HCT116 (cell line): ENCODE measurements at regions not wholly inside any gene's neighbourhood (a gene's known extent, or its start where the extent isn't known, plus 50 kb on each side); places are given as distances from the start of the nearest gene placed in this dataset.

Experiments
- ATAC-seq: fragments of 200-7000 bp; cut with Tn5 transposase; 2 replicates; pipeline ENCODE4 v1.9.1; 2020; ENCODE audit warnings: mild to moderate bottlenecking, moderate library complexity
- BruUV-seq: library from RNA; stranded (reverse); fragments of 400-500 nt; replicated peaks from 2 replicates; lab custom pipeline; 2021; lab: Mats Ljungman, UMichigan
- CTCF ChIA-PET: fragments of 300-600 bp; sonication (Branson Sonifier 250); formaldehyde crosslinking; loops from one replicate; lab custom pipeline; 2021; ENCODE audit warnings: antibody characterized with exemption; lab: Charles Lee
- POLR2A ChIA-PET: fragments of 300-600, 350-600 bp; sonication (Branson Sonifier 250); formaldehyde crosslinking; loops from one replicate; lab custom pipeline; 2021; ENCODE audit warnings: antibody characterized with exemption; lab: Charles Lee
- RAD21 ChIA-PET, 2 experiments: fragments of 300-600 bp; sonication (Branson Sonifier 250); formaldehyde crosslinking; loops; one replicate each; lab custom pipeline; 2023; ENCODE audit warnings: low total read pairs in 2 of 2; ENCODE audit not compliant: uncharacterized antibody in 2 of 2, unreplicated experiment in 2 of 2, low non-redundant PET in 1 of 2; lab: Charles Lee
- DNase-seq: peaks from one replicate; pipeline ENCODE4 v3.0.0-alpha.2; 2010; ENCODE audit warnings: low read depth, low spot score
- H2AFZ ChIP-seq: fragments of 200-600 bp; shearing (Covaris generic), sonication (generic); 2 replicates; pipeline ENCODE4 v1.6.1; 2017; ENCODE audit warnings: low read depth, mixed run types, mixed read lengths, antibody characterized with exemption, low read length; ENCODE audit not compliant: poor library complexity, severe bottlenecking
- H3K27ac ChIP-seq: 2 replicates; pipeline ENCODE4 v1.5.1; 2012; ENCODE audit warnings: low read depth, low read length
- H3K27me3 ChIP-seq: fragments of 200-600 bp; sonication (generic); 2 replicates; pipeline ENCODE4 v1.6.1; 2016; ENCODE audit warnings: mixed run types, low read length, mixed read lengths; ENCODE audit not compliant: insufficient read depth
- H3K36me3 ChIP-seq, 2 experiments: fragments of 200-500 bp in 1 of 2; fragments of 200-600 bp in 1 of 2; sonication (Bioruptor generic) in 1 of 2; sonication (generic) in 1 of 2; 2 replicates each; pipeline versions ENCODE4 v1.5.1 to v1.6.1; 2014 to 2016; ENCODE audit warnings: low read length in 2 of 2, inconsistent platforms in 1 of 2, mixed read lengths in 1 of 2, mixed run types in 1 of 2; ENCODE audit not compliant: insufficient read depth in 2 of 2, control insufficient read depth in 1 of 2
- H3K4me1 ChIP-seq, 2 experiments: fragments of 200-600 bp in 1 of 2; sonication (generic) in 1 of 2; 2 replicates each; pipeline versions ENCODE4 v1.5.1 to v1.6.1; 2012 to 2017; ENCODE audit warnings: low read length in 2 of 2, inconsistent platforms in 1 of 2, mild to moderate bottlenecking in 1 of 2, mixed read lengths in 1 of 2, mixed run types in 1 of 2, moderate library complexity in 1 of 2; ENCODE audit not compliant: insufficient read depth in 2 of 2, control insufficient read depth in 1 of 2
- H3K4me2 ChIP-seq: fragments of 200-600 bp; sonication (generic); 2 replicates; pipeline ENCODE4 v1.6.1; 2017; ENCODE audit warnings: mixed run types, low read length, mixed read lengths
- H3K4me3 ChIP-seq, 2 experiments: fragments of 200-600 bp in 1 of 2; sonication (generic) in 1 of 2; replicated peaks in 1 of 2; 2 replicates each; pipeline ENCODE4 v1.5.1; 2011 to 2016; ENCODE audit warnings: low read length in 2 of 2, control low read depth in 1 of 2, low read depth in 1 of 2, mild to moderate bottlenecking in 1 of 2, mixed read lengths in 1 of 2, mixed run types in 1 of 2
- H3K79me2 ChIP-seq: fragments of 200-600 bp; sonication (generic); 2 replicates; pipeline ENCODE4 v1.6.1; 2017; ENCODE audit warnings: mild to moderate bottlenecking, mixed run types, low read length, moderate library complexity, mixed read lengths; ENCODE audit not compliant: insufficient read depth
- H3K9ac ChIP-seq: fragments of 200-600 bp; sonication (generic); 2 replicates; pipeline ENCODE4 v1.6.1; 2016; ENCODE audit warnings: low read length, mixed read lengths
- H3K9me2 ChIP-seq: fragments of 200-600 bp; sonication (generic), shearing (Covaris generic); 2 replicates; pipeline ENCODE4 v1.6.1; 2017; ENCODE audit warnings: mixed run types, mild to moderate bottlenecking, moderate library complexity; ENCODE audit not compliant: insufficient read depth
- H3K9me3 ChIP-seq, 2 experiments: fragments of 200-500 bp in 1 of 2; fragments of 200-600 bp in 1 of 2; sonication (Bioruptor generic) in 1 of 2; sonication (generic) in 1 of 2; 2 replicates each; pipeline ENCODE4 v1.6.1; 2014 to 2017; ENCODE audit warnings: low read length in 2 of 2, mixed read lengths in 2 of 2, inconsistent platforms in 1 of 2, low read depth in 1 of 2, mild to moderate bottlenecking in 1 of 2, mixed run types in 1 of 2, moderate library complexity in 1 of 2; ENCODE audit not compliant: control insufficient read depth in 1 of 2, insufficient read depth in 1 of 2
- H4K20me1 ChIP-seq: fragments of 200-600 bp; sonication (generic), shearing (Covaris generic); 2 replicates; pipeline ENCODE4 v1.6.1; 2017; ENCODE audit warnings: mixed run types, mild to moderate bottlenecking, moderate library complexity; ENCODE audit not compliant: insufficient read depth
- CTCF ChIP-seq, 3 experiments: fragments of 200-600 bp in 1 of 3; sonication (generic) in 1 of 3; IDR thresholded peaks in 2 of 3; conservative IDR thresholded peaks in 1 of 3; 2 replicates each; pipeline ENCODE4 v1.5.1; 2012 to 2017; ENCODE audit warnings: low read depth in 2 of 3, low read length in 2 of 3, antibody characterized with exemption in 1 of 3, borderline replicate concordance in 1 of 3, control low read depth in 1 of 3, mild to moderate bottlenecking in 1 of 3, mixed read lengths in 1 of 3, mixed run types in 1 of 3, moderate library complexity in 1 of 3; ENCODE audit not compliant: insufficient read depth in 1 of 3
- ELF1 ChIP-seq: IDR thresholded peaks from 2 replicates; pipeline ENCODE4 v1.6.1; 2012; ENCODE audit warnings: low read depth, borderline replicate concordance
- POLR2AphosphoS5 ChIP-seq: IDR thresholded peaks from 2 replicates; pipeline ENCODE4 v1.6.1; 2011; ENCODE audit warnings: mild to moderate bottlenecking, low read depth, low read length, moderate library complexity
- TCF7L2 ChIP-seq: IDR thresholded peaks from 2 replicates; pipeline ENCODE4 v1.7.0; 2011; ENCODE audit warnings: borderline replicate concordance, inconsistent platforms; ENCODE audit not compliant: insufficient read depth, insufficient read length; ENCODE audit errors: extremely low read depth
- ZBTB33 ChIP-seq: IDR thresholded peaks from 2 replicates; pipeline ENCODE4 v1.6.1; 2011; ENCODE audit warnings: mild to moderate bottlenecking, low read length, moderate library complexity; ENCODE audit not compliant: insufficient replicate concordance; ENCODE audit errors: extremely low read depth
- intact Hi-C: fragments of 100-400 bp; cut with micrococcal nuclease; formaldehyde crosslinking; loops from 2 replicates; pipeline ENCODE4 v1.10.0; 2022

- POLR2A ChIA-PET, result no interaction called here
- Histone ChIP-seq H3K9me2 (no peaks in the 10 kb centered on the region), H3K4me2 (no peak overlapping the region), H3K36me3 (no peaks in the 10 kb centered on the region), H3K4me3 (no peak overlapping the region), H4K20me1 (no peaks in the 10 kb centered on the region), H3K27me3 (0 out of 2 replicates have a peak, but pooled peaks cover 4% of the 10 kb centered on the region), H3K79me2 (no peaks in the 10 kb centered on the region), H3K9ac (no peak overlapping the region), H3K9me3 (no peaks in the 10 kb centered on the region), H3K4me1 (no peaks in the 10 kb centered on the region), H3K27ac (no peak overlapping the region), H2AFZ (no peak overlapping the region)
- ATAC-seq, result no peak
- TF ChIP-seq TCF7L2 (no peak), POLR2AphosphoS5 (no peak), ZBTB33 (no peak), ELF1 (no peak), CTCF (IDR thresholded peaks at IDR 0.05 in 2 of 3, conservative IDR thresholded peaks at IDR 0.05 in 1 of 3; ENCODE audit: borderline replicate concordance in 1 of 3, insufficient read depth in 1 of 3, low read depth in 2 of 3, low read length in 2 of 3) (no peak)
- DNase-seq, result no peak
- CTCF ChIA-PET, result no interaction called here
- intact Hi-C loops, result no loop called here
- BruUV-seq, result no TSS peak
- RAD21 ChIA-PET, result no interaction called here
Measured at GRCh38 chr1:87196110-87196827, 132.4 kb upstream of the LMO4 start.
